Dendritic cell treated with granulocyte-macrophage colony-stimulating factor and Interleukin-4, amounts not matched to agents 40 ng/mL and 50 ng/mL, for 4 days (primary cell): ENCODE measurements at regions not wholly inside any gene's neighbourhood (a gene's known extent, or its start where the extent isn't known, plus 50 kb on each side); places are given as distances from the start of the nearest gene placed in this dataset.

Experiments
- H3K27ac Mint-ChIP-seq: one replicate; pipeline ENCODE4 v1.8.0; 2022; ENCODE audit warnings: mild to moderate bottlenecking, mixed read lengths
- H3K27me3 Mint-ChIP-seq: one replicate; pipeline ENCODE4 v1.8.0; 2022; ENCODE audit warnings: mild to moderate bottlenecking, mixed read lengths
- H3K36me3 Mint-ChIP-seq: one replicate; pipeline ENCODE4 v1.8.0; 2022; ENCODE audit warnings: low read depth, mixed read lengths
- H3K4me1 Mint-ChIP-seq: one replicate; pipeline ENCODE4 v1.8.0; 2022; ENCODE audit warnings: low read depth, mixed read lengths
- H3K4me3 Mint-ChIP-seq: one replicate; pipeline ENCODE4 v1.8.0; 2022; ENCODE audit warnings: mild to moderate bottlenecking, moderate library complexity, mixed read lengths
- H3K9me3 Mint-ChIP-seq: one replicate; pipeline ENCODE4 v1.8.0; 2022; ENCODE audit warnings: mixed read lengths
- intact Hi-C: fragments of 100-400 bp; cut with micrococcal nuclease; formaldehyde crosslinking; loops from one replicate; pipeline ENCODE4 v1.15.0; 2022

DNA sequence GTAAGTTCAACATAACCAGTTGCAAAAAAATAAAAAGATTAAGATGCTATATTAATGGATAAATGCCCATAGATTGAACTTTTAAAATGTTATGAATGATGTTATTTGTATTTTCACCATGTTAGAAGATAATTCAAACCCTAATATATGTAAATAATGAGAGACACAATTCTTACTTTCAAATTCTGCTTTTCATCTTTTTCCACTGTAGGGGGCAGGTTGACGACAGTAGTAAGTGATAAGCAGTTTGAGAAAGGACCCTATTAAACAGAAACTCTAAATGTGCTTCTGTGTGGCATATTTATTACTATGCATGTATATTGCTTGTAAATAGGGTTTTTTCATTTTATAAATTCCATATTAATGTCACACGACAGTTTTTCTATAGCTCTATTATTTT lies 591.1 kb downstream of the SEMA5A start:
- H3K27ac Mint-ChIP-seq, result no peak overlapping the region
- H3K9me3 Mint-ChIP-seq, result no peaks in the 10 kb centered on the region
- H3K4me3 Mint-ChIP-seq, result no peak overlapping the region
- H3K36me3 Mint-ChIP-seq, result no peaks in the 10 kb centered on the region
- H3K27me3 Mint-ChIP-seq, result no peaks in the 10 kb centered on the region
- intact Hi-C loops, result no loop called here
- H3K4me1 Mint-ChIP-seq, result no peaks in the 10 kb centered on the region

DNA sequence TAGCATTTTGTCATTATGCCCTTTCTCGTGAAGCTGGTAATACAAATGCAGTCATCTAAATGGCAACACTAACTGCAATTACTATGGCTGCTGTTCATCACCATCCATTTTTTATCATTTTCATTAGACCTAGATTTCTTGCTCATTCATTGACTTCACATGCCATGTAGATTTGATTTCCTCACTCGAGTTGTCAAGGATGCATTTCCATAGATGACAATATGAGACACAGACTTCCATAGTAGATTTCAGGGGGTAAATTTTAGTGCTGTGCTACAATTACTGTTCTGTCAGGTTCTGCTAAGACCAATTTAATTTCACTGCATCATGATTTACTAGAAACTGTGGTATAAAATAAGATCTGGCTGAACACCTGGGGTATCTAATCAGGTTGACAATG lies 589.2 kb downstream of the SEMA5A start:
- H3K4me1 Mint-ChIP-seq, result no peaks in the 10 kb centered on the region

DNA sequence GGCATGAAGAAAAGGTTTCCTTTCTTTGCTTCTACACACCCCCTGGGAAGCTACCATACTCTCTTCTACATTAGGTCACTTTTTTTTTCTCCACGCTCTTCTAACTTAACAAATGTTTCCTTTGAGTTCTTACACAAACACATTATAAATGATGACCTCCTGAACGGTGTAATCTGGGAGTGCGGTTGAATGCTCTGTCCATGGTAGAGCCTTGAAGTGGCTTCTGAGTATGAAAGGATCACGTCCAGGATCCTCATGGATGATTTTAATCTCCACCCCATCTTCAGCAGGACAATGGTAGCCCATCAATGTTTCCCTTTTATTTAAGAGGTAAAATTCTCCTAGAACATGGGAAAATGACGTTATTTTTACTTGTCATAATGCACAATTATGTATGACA lies 587.3 kb downstream of the SEMA5A start:
- no peak overlapping the region for H3K4me3 Mint-ChIP-seq
- peaks cover 7% of the 10 kb centered on the region for H3K9me3 Mint-ChIP-seq
- no peaks in the 10 kb centered on the region for H3K27me3 Mint-ChIP-seq
- intact Hi-C loops, result no loop called here
- H3K4me1 Mint-ChIP-seq, result no peaks in the 10 kb centered on the region
- H3K36me3 Mint-ChIP-seq, result no peaks in the 10 kb centered on the region
- no peak overlapping the region for H3K27ac Mint-ChIP-seq

More for the DNA sequence above, 589.2 kb downstream of the SEMA5A start:
- intact Hi-C loops, result no loop called here
- no peak overlapping the region for H3K27ac Mint-ChIP-seq
- H3K9me3 Mint-ChIP-seq, result peaks cover 7% of the 10 kb centered on the region
- H3K36me3 Mint-ChIP-seq, result no peaks in the 10 kb centered on the region
- no peak overlapping the region for H3K4me3 Mint-ChIP-seq
- no peaks in the 10 kb centered on the region for H3K27me3 Mint-ChIP-seq

DNA sequence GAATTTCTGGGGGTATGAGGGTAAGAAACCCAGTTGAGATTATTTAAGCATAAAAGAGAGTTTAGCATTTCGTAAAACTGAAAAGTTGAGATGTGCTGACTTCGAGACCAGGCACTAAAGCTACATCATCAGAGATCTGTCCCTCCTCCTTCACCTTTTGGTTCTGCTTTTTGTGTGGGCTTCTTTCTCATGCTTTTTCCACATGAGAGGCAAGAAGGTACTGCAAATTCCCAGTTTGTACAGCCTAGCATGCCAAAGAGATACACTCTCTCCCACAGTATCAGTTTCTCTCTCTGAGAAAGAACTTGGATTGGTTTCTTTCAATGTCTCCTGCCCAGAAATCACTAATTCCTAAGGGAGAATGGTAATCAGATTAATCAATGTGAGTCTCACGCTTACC lies 584.7 kb downstream of the SEMA5A start:
- Mint-ChIP-seq H3K27me3 (no peaks in the 10 kb centered on the region), H3K4me3 (no peak overlapping the region), H3K36me3 (no peaks in the 10 kb centered on the region), H3K27ac (no peak overlapping the region), H3K9me3 (peaks cover 7% of the 10 kb centered on the region), H3K4me1 (no peaks in the 10 kb centered on the region)
- intact Hi-C loops, result no loop called here

DNA sequence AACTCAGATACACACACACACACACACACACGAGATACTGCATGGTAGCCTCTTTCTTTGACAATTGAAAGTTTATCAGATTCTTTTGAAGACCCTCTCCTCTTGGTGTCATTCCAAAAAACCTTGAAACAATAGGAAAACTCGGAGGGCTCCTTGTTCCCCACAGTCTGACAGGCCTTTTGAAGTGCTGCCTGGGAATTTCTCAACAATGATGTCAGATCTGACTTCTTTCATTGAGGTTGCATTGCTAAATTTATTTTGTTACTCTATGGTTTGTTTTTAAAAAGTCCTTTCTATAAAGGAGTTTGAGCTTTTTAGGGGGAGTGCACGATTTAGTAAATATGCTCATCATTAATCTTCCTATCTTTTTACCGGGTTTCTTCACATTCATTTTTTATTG lies 583.9 kb downstream of the SEMA5A start:
- intact Hi-C loops, result no loop called here
- H3K9me3 Mint-ChIP-seq, result peaks cover 7% of the 10 kb centered on the region
- H3K27ac Mint-ChIP-seq, result no peak overlapping the region
- no peaks in the 10 kb centered on the region for H3K36me3 Mint-ChIP-seq
- H3K4me3 Mint-ChIP-seq, result no peak overlapping the region
- H3K4me1 Mint-ChIP-seq, result no peaks in the 10 kb centered on the region
- no peaks in the 10 kb centered on the region for H3K27me3 Mint-ChIP-seq

DNA sequence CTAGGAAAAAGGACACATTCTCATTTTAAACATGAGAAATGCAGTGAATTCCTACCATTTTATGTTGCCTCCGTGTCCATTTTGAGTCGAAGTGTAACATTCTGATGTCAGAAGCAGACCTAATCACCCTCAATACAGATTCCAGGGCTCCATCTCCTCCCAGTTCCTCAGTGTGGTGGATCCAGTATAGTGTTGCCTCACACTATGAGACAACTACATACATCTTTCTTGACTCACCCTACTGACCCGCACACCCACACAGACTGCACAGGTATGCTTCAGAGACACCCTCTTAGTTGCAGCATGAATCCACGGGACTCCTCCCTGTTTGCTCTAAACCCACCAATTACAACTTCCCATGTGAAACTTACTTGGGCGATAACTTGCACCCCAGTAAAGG lies 564.9 kb downstream of the SEMA5A start:
- Mint-ChIP-seq H3K4me3 (no peak overlapping the region), H3K36me3 (no peaks in the 10 kb centered on the region), H3K27me3 (no peaks in the 10 kb centered on the region), H3K9me3 (no peaks in the 10 kb centered on the region), H3K27ac (no peak overlapping the region), H3K4me1 (no peaks in the 10 kb centered on the region)
- intact Hi-C loops, result no loop called here

DNA sequence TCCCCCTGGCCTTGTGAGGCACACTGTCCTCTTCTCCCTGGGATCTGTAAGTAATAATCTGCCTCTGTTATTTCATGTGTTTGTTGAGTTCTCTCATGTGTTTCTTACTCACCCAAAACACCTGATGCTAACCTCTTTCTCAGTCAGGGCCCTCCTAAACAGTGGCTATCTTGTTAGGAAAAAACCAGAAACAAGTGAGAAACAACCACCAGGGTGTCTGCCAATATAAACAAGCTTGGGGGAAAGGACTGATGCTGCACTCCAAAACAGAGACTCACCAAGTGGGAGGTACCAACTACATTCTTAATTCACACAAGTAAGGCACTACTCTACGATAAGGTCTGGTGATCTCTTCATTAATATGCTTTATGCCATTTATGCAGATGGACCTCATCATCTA lies 564.4 kb downstream of the SEMA5A start:
- intact Hi-C loops, result no loop called here
- Mint-ChIP-seq H3K9me3 (no peaks in the 10 kb centered on the region), H3K4me1 (no peaks in the 10 kb centered on the region), H3K27ac (no peak overlapping the region), H3K27me3 (no peaks in the 10 kb centered on the region), H3K4me3 (no peak overlapping the region), H3K36me3 (no peaks in the 10 kb centered on the region)

DNA sequence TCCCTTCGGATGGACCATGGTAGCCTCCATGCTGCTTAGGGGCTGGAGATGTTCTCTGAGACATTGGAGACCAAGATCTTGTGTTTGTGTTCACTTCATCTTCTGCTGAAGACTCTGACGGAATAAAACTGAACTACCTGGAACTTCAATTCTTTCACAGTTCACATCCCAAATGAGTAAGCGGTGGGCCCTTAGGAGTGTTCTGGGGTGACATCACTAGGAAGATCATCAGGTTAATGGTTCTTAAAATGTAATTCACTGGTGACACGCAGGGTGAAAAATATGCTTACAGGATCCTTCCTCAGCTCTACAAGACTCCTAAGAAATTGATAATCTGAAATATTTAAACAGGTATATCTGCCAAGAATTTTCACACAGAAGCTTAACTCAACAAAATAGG lies 561.5 kb downstream of the SEMA5A start:
- Mint-ChIP-seq H3K9me3 (peaks cover 3% of the 10 kb centered on the region), H3K27ac (no peak overlapping the region), H3K4me3 (no peak overlapping the region), H3K27me3 (no peaks in the 10 kb centered on the region), H3K36me3 (no peaks in the 10 kb centered on the region), H3K4me1 (no peaks in the 10 kb centered on the region)
- intact Hi-C loops, result no loop called here
